Adrenal gland (tissue), 9 donors: ENCODE measurements at regions not wholly inside any gene's neighbourhood (a gene's known extent, or its start where the extent isn't known, plus 50 kb on each side); places are given as distances from the start of the nearest gene placed in this dataset.

Source experiments
- DNase-seq, 7 donors: peaks; one replicate each; pipeline ENCODE4 v3.0.0-alpha.2; 2019 to 2020
- H3K27ac ChIP-seq, 5 donors: fragments of 200-600 bp; sonication (generic) in 4 of 5; 1 replicate in 3 of 5; 2 replicates in 2 of 5; pipeline versions ENCODE4 v1.5.1 to v1.8.0; 2016 to 2020; ENCODE audit warnings: mild to moderate bottlenecking in 1 of 5
- H3K27me3 ChIP-seq: fragments of 200-600 bp; 2 replicates; pipeline ENCODE4 v1.8.0; 2021
- H3K36me3 ChIP-seq, 2 donors: fragments of 200-600 bp; replicated peaks in 1 of 2; 1 replicate in 1 of 2; 2 replicates in 1 of 2; pipeline versions ENCODE4 v1.5.1 to v1.8.0; 2018 to 2022
- H3K4me1 ChIP-seq, 2 donors: fragments of 200-600 bp; replicated peaks in 1 of 2; 1 replicate in 1 of 2; 2 replicates in 1 of 2; pipeline versions ENCODE4 v1.5.1 to v1.8.0; 2018 to 2021
- H3K4me3 ChIP-seq, 4 donors: fragments of 200-600 bp; sonication (generic) in 3 of 4; one replicate each; pipeline ENCODE4 v1.5.1; 2016 to 2018
- H3K9me3 ChIP-seq, 3 donors: fragments of 200-600 bp; sonication (generic) in 1 of 3; replicated peaks in 1 of 3; 1 replicate in 2 of 3; 2 replicates in 1 of 3; pipeline versions ENCODE4 v1.5.1 to v1.8.0; 2016 to 2021
- POLR2A ChIP-seq, 2 donors: fragments of 450-650 bp; IDR thresholded peaks; one replicate each; pipeline ENCODE4 v1.6.1; 2017; ENCODE audit warnings: antibody characterized with exemption in 2 of 2, mild to moderate bottlenecking in 2 of 2, moderate library complexity in 1 of 2
- WGBS, 4 donors: extraction: QIAGEN DNeasy Blood & Tissue Kit in 2 of 4; methylation state at CpG; one replicate each; pipeline versions ENCODE4 v1.1.5 to v1.1.7; 2013 to 2017; 5-methylcytosine and 5-hydroxymethylcytosine counted together
- intact Hi-C, 2 donors: fragments of 100-400 bp; cut with DNase I; formaldehyde crosslinking; loops; one replicate each; pipeline versions ENCODE4 v1.14.1 to v1.15.0; 2022 to 2023
- TF ChIP-seq, protein P1 (sequence below), 6 experiments: fragments of 450-650 bp in 4 of 6; fragments of 200-600 bp in 2 of 6; sonication (generic) in 1 of 6; IDR thresholded peaks; 1 replicate in 5 of 6; 2 replicates in 1 of 6; pipeline versions ENCODE4 v1.5.1 to v1.8.0; 2016 to 2021; ENCODE audit warnings: antibody characterized with exemption in 6 of 6, mild to moderate bottlenecking in 2 of 6, moderate library complexity in 1 of 6
- donor health status: healthy with polysubstance abuse.
- donor health status: Bipolar disorder and iron deficiency.
- donor health status: DM: yes; HTN: yes; CAD: no.
- donor health status: DM: no; HTN: no; CAD: no.
- donor health status: DM: no; HTN: no; CAD: no.

DNA sequence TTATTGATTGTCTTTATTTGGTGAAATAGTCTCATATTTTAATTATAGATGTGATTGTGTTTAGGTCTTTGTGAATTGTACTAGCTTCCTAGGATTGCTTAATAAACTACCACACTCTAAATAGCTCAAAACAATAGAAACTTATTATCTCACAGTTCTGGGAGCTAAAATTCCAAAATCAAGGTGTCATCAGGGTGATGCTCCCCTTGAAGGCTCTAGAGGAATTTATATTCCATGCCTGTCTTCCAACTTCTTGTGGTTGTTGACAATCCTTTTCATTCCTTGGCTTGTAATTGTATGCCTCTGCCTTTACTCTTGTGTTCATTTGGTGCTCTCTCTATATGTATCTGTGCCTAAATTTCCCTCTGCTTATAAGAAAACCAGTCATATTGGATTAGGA, 155.3 kb upstream of the AKR1E2 start:
- DNase-seq = no peak
- H3K4me3 ChIP-seq = no peak overlapping the region
- H3K9me3 ChIP-seq = peaks cover 0 to 9% (median 0%) of the 10 kb centered on the region in 3 donors
- no peaks in the 10 kb centered on the region for H3K4me1 ChIP-seq
- no peaks in the 10 kb centered on the region for H3K36me3 ChIP-seq
- no peak for TF ChIP-seq POLR2A (IDR thresholded peaks at IDR 0.05)
- TF ChIP-seq, protein P1, sequence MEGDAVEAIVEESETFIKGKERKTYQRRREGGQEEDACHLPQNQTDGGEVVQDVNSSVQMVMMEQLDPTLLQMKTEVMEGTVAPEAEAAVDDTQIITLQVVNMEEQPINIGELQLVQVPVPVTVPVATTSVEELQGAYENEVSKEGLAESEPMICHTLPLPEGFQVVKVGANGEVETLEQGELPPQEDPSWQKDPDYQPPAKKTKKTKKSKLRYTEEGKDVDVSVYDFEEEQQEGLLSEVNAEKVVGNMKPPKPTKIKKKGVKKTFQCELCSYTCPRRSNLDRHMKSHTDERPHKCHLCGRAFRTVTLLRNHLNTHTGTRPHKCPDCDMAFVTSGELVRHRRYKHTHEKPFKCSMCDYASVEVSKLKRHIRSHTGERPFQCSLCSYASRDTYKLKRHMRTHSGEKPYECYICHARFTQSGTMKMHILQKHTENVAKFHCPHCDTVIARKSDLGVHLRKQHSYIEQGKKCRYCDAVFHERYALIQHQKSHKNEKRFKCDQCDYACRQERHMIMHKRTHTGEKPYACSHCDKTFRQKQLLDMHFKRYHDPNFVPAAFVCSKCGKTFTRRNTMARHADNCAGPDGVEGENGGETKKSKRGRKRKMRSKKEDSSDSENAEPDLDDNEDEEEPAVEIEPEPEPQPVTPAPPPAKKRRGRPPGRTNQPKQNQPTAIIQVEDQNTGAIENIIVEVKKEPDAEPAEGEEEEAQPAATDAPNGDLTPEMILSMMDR (IDR thresholded peaks at IDR 0.05) = no peak
- H3K27ac ChIP-seq = no peak overlapping the region
- intact Hi-C loops = no loop called here
- no peaks in the 10 kb centered on the region for H3K27me3 ChIP-seq

DNA sequence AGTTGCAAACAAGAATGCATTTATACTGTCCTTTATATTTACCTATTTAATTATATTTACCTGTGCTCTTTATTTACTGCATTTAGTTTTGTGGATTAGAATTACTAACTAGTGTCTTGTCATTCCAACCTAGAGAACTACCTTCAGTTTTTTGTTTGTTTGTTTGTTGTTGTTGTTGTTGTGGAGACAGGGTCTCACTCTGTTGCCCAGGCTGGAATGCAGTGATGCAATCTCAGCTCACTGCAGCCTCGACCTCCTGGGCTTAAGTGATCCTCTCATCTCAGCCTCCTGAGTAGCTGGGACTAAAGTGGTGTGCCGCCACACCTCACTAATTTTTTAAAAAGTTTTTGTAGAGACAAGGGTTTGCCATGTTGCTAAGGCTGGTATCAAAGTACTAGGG, 156.4 kb upstream of the AKR1E2 start:
- Histone ChIP-seq H3K36me3 (no peaks in the 10 kb centered on the region), H3K9me3 (peaks cover 0 to 9% (median 0%) of the 10 kb centered on the region in 3 donors), H3K4me1 (no peaks in the 10 kb centered on the region), H3K4me3 (no peak overlapping the region), H3K27me3 (no peaks in the 10 kb centered on the region), H3K27ac (no peak overlapping the region)
- no peak for DNase-seq
- 72 to 84% (median 81%) methylated on average over 2 of the region's 2 CpGs for WGBS, 4 donors
- TF ChIP-seq, protein P1 (IDR thresholded peaks at IDR 0.05) = no peak
- no peak for TF ChIP-seq POLR2A (IDR thresholded peaks at IDR 0.05)
- intact Hi-C loops = no loop called here

DNA sequence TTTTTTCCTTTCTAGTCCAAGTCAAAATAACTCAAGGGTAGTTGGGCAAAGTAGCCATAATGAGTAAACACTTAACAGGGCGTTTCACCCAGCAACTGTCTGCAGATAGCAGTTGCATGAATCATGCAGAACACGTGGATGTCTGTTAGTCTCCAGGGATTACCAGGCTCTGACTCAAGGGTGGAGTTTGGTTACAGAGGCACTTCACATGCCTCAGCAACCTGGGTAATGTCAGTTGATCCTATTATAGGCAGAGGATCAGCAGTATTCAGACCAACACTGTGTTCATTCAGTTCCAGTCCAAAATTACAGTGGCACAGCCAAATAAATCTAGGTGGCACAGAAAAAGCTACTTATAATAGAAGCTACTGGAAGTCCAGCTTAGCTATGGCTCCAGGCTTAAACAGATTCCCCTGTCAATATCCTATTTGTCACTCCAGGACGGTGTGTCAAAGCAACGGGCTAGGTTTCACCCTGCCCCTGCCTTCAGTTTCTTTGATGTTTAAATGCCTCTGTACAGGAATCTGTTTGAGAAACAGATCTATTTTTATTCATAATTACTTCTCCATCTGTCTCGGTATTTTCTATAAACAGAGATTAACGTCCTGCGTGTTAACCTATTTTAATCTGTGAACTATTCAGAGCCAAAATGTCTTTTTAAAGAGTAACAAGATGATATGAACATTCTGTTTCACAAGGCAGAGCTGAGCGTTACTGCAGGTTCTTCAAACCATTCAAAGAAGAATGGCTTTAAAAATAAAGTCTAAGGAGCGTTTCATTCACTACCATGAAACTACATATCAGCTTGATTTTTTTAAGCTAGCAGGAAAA, 162.6 kb upstream of the AKR1E2 start:
- intact Hi-C loops = no loop called here
- 31 to 41% (median 39%) methylated on average over 9 of the region's 9 CpGs for WGBS, 4 donors

DNA sequence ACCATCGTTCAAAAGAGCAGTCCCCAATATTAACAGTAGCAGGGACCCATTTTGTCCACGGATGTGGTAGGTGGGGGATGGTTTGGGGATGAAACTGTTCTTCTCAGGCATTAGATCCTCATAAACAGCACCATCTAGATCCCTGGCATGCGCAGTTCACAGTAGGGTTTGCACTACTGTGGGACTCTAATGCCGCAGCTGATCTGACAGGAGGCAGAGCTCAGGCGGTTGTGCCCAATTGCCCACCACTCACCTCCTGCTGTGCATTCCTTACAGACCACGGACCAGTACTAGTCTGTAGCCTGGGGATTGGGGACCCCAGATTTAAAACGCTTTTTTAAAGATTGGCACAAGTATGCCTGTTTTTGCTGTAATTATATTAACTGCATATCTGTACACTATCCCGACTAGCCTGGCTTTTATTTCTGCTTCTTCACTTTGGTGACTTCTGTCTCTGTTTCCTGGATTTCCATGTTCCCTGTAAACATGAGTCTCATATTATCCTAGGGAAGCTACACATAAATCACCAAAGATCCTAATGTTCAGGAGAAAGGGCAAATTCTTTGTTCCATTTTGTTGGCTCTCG, 163.3 kb upstream of the AKR1E2 start:
- Histone ChIP-seq H3K27me3 (no peaks in the 10 kb centered on the region), H3K36me3 (no peaks in the 10 kb centered on the region), H3K9me3 (no peaks in the 10 kb centered on the region), H3K27ac (peak overlapping the region in 1 of 5 donors; percentile 59), H3K4me3 (no peak overlapping the region), H3K4me1 (peaks cover 4 to 11% of the 10 kb centered on the region in 2 donors)
- 64 to 74% (median 68%) methylated on average over 9 of the region's 9 CpGs for WGBS, 4 donors
- TF ChIP-seq, protein P1 (IDR thresholded peaks at IDR 0.05) = no peak
- no peak for TF ChIP-seq POLR2A (IDR thresholded peaks at IDR 0.05)
- no peak for DNase-seq
- intact Hi-C loops = no loop called here

More for the DNA sequence above, 162.6 kb upstream of the AKR1E2 start:
- Histone ChIP-seq H3K4me1 (peaks cover 4 to 11% of the 10 kb centered on the region in 2 donors), H3K4me3 (no peak overlapping the region), H3K9me3 (no peaks in the 10 kb centered on the region), H3K27ac (peak overlapping the region in 2 of 5 donors; percentile 51 to 59), H3K27me3 (no peaks in the 10 kb centered on the region), H3K36me3 (no peaks in the 10 kb centered on the region)
- no peak for TF ChIP-seq POLR2A (IDR thresholded peaks at IDR 0.05)
- TF ChIP-seq, protein P1 (IDR thresholded peaks at IDR 0.05) = no peak
- peak; percentile 23 to 66 (median 52) for DNase-seq
